ENCODE measurements at regions not wholly inside any gene's neighbourhood (a gene's known extent, or its start where the extent isn't known, plus 50 kb on each side); places are given as distances from the start of the nearest gene placed in this dataset.

DNA sequence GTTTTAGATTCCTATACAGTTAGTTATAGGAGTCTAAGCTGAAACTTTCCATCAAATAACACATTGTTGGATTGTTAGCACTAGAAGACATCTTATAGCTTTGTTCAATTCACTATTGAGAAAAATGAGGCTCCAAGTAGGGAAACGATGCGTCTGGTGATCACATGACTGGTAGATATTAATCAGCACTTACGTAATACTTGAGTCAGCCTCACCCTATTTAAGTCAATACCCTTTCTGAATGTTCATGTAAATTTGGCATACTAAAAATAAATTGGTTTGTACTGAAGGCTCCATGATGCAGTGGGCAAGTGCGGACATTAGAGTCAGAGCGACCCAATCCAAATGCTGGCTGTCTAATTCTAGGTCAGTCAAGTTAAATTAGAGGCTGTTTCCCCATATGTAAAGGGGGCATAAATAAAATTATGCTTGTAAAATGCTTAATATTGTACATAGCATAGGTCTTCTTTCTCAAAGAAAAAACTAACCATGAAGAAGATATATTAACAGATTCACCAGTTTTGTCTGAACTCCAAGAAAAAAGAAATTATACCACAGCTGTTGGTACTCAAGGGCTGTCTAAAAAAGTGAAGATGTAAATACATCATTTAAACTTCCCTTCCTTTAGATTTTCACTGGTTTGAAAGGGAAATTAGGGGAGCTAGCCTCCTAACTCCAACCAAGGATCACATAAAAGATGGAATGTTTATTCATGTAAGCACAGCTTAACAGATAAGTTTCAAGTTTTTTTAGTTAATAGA lies 406.6 kb upstream of the TLE4 start:
- TF ChIP-seq EZH2 (IDR thresholded peaks at IDR 0.05; ENCODE audit: insufficient read depth, low read length): no peak
- TF ChIP-seq, protein P1, sequence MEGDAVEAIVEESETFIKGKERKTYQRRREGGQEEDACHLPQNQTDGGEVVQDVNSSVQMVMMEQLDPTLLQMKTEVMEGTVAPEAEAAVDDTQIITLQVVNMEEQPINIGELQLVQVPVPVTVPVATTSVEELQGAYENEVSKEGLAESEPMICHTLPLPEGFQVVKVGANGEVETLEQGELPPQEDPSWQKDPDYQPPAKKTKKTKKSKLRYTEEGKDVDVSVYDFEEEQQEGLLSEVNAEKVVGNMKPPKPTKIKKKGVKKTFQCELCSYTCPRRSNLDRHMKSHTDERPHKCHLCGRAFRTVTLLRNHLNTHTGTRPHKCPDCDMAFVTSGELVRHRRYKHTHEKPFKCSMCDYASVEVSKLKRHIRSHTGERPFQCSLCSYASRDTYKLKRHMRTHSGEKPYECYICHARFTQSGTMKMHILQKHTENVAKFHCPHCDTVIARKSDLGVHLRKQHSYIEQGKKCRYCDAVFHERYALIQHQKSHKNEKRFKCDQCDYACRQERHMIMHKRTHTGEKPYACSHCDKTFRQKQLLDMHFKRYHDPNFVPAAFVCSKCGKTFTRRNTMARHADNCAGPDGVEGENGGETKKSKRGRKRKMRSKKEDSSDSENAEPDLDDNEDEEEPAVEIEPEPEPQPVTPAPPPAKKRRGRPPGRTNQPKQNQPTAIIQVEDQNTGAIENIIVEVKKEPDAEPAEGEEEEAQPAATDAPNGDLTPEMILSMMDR (IDR thresholded peaks at IDR 0.05; ENCODE audit: insufficient read depth, low read depth, low read length): no peak
- H3K36me3 ChIP-seq (ENCODE audit: insufficient read depth, low read length): no peaks in the 10 kb centered on the region
- Mint-ChIP-seq H3K27ac (ENCODE audit: unreplicated experiment) (no peak overlapping the region), H3K27me3 (ENCODE audit: low read depth, unreplicated experiment) (peaks cover 7% of the 10 kb centered on the region), H3K4me3 (ENCODE audit: unreplicated experiment) (no peak overlapping the region), H3K9me3 (ENCODE audit: unreplicated experiment) (peaks cover 3% of the 10 kb centered on the region), H3K36me3 (ENCODE audit: low read depth, unreplicated experiment) (no peaks in the 10 kb centered on the region), H3K4me1 (ENCODE audit: low read depth, unreplicated experiment) (no peaks in the 10 kb centered on the region)
- no peak overlapping the region for H3K27ac ChIP-seq (ENCODE audit: low read depth, low read length)
- H4K20me1 ChIP-seq (ENCODE audit: insufficient read depth, low read length): no peaks in the 10 kb centered on the region
- no peak overlapping the region for H3K9ac ChIP-seq (ENCODE audit: low read length)
- DNase-seq (ENCODE audit: low read depth) (peak; percentile 73), FAIRE-seq (no peak)
- H2AFZ ChIP-seq (ENCODE audit: low read depth, low read length): no peak overlapping the region
- H3K4me2 ChIP-seq (ENCODE audit: low read length): no peak overlapping the region
- no peaks in the 10 kb centered on the region for H3K27me3 ChIP-seq (ENCODE audit: insufficient read depth, low read length)
- no peaks in the 10 kb centered on the region for H3K79me2 ChIP-seq (ENCODE audit: insufficient read depth, low read length)
- H3K4me3 ChIP-seq (ENCODE audit: insufficient read depth, low read depth, low read length): no peak overlapping the region
- no peaks in the 10 kb centered on the region for H3K4me1 ChIP-seq (ENCODE audit: insufficient read depth, low read length)
- no peaks in the 10 kb centered on the region for H3K9me3 ChIP-seq (ENCODE audit: insufficient read depth, low read depth, low read length)

DNA sequence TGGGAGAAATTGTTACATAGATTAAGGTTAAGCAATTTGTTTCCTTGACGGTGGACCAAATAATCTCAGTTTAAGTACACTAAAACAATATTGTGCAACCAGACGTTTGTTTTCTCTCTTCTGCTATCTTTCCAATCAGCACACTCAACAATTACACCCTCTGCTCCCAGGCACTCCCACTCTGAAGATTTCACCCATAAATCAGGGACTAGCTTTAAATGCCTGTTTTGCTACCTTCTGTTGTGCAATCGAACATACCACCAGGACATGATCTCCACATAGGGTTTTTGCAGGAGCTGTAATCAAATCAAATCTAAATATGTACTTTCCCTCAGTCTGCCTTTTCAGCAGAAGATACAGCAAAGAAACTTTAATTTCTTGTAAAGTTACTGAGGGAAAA lies 405.8 kb upstream of the TLE4 start:
- H3K9ac ChIP-seq (ENCODE audit: low read length): no peak overlapping the region

More for the DNA sequence above, 405.8 kb upstream of the TLE4 start:
- Mint-ChIP-seq H3K4me1 (ENCODE audit: low read depth, unreplicated experiment) (no peaks in the 10 kb centered on the region), H3K9me3 (ENCODE audit: unreplicated experiment) (peaks cover 6% of the 10 kb centered on the region), H3K27me3 (ENCODE audit: low read depth, unreplicated experiment) (peaks cover 7% of the 10 kb centered on the region), H3K27ac (ENCODE audit: unreplicated experiment) (no peak overlapping the region), H3K4me3 (ENCODE audit: unreplicated experiment) (no peak overlapping the region), H3K36me3 (ENCODE audit: low read depth, unreplicated experiment) (no peaks in the 10 kb centered on the region)
- no peaks in the 10 kb centered on the region for H3K4me1 ChIP-seq (ENCODE audit: insufficient read depth, low read length)
- FAIRE-seq: no peak
- no peak overlapping the region for H3K27ac ChIP-seq (ENCODE audit: low read depth, low read length)
- H3K36me3 ChIP-seq (ENCODE audit: insufficient read depth, low read length): no peaks in the 10 kb centered on the region
- H2AFZ ChIP-seq (ENCODE audit: low read depth, low read length): no peak overlapping the region
- H4K20me1 ChIP-seq (ENCODE audit: insufficient read depth, low read length): no peaks in the 10 kb centered on the region
- H3K4me3 ChIP-seq (ENCODE audit: insufficient read depth, low read depth, low read length): no peak overlapping the region
- no peaks in the 10 kb centered on the region for H3K79me2 ChIP-seq (ENCODE audit: insufficient read depth, low read length)
- DNase-seq (ENCODE audit: low read depth): peak; percentile 35
- no peak overlapping the region for H3K4me2 ChIP-seq (ENCODE audit: low read length)
- TF ChIP-seq, protein P1 (IDR thresholded peaks at IDR 0.05; ENCODE audit: insufficient read depth, low read depth, low read length): no peak
- no peak for TF ChIP-seq EZH2 (IDR thresholded peaks at IDR 0.05; ENCODE audit: insufficient read depth, low read length)
- no peaks in the 10 kb centered on the region for H3K27me3 ChIP-seq (ENCODE audit: insufficient read depth, low read length)
- H3K9me3 ChIP-seq (ENCODE audit: insufficient read depth, low read depth, low read length): no peaks in the 10 kb centered on the region

Measured in astrocyte (in vitro differentiated cells and primary cell).